ENCODE measurements at regions not wholly inside any gene's neighbourhood (a gene's known extent, or its start where the extent isn't known, plus 50 kb on each side); places are given as distances from the start of the nearest gene placed in this dataset.

GRCh38 chr12:4047421-4047820 is 174.2 kb upstream of the PARP11 start:
- TF ChIP-seq CTCF (IDR thresholded peaks at IDR 0.05) (no peak), EZH2 (IDR thresholded peaks at IDR 0.05; ENCODE audit: borderline replicate concordance, insufficient read depth, low read depth, low read length, poor library complexity, severe bottlenecking) (no peak)
